Body of pancreas (tissue), 4 donors: ENCODE measurements at regions not wholly inside any gene's neighbourhood (a gene's known extent, or its start where the extent isn't known, plus 50 kb on each side); places are given as distances from the start of the nearest gene placed in this dataset.
A peak's percentile ranks its signal among the peaks of the same experiment; 100 is the strongest.

Source experiments
- ATAC-seq: fragments of 150-250 bp; one replicate; pipeline ENCODE4 v1.9.1; 2016
- DNase-seq, 4 donors: peaks; one replicate each; pipeline ENCODE4 v3.0.0-alpha.2; 2019
- H3K27ac ChIP-seq, 4 donors: fragments of 200-600 bp; sonication (generic); 1 replicate in 3 of 4; 2 replicates in 1 of 4; pipeline versions ENCODE4 v1.5.1 to v1.6.1; 2016 to 2019; ENCODE audit warnings: mild to moderate bottlenecking in 1 of 4, mixed read lengths in 1 of 4, moderate library complexity in 1 of 4
- H3K27me3 ChIP-seq, 2 donors: fragments of 200-600 bp; sonication (generic); one replicate each; pipeline ENCODE4 v1.6.0; 2016; ENCODE audit warnings: mild to moderate bottlenecking in 1 of 2
- H3K36me3 ChIP-seq, 2 donors: fragments of 200-600 bp; sonication (generic); replicated peaks in 1 of 2; 2 replicates each; pipeline ENCODE4 v1.5.1; 2016; ENCODE audit warnings: low read depth in 2 of 2; ENCODE audit not compliant: insufficient read depth in 1 of 2
- H3K4me1 ChIP-seq: fragments of 200-600 bp; sonication (generic); one replicate; pipeline ENCODE4 v1.6.0; 2016
- H3K4me3 ChIP-seq, 2 donors: fragments of 200-600 bp; sonication (generic); 1 replicate in 1 of 2; 2 replicates in 1 of 2; pipeline ENCODE4 v1.5.1; 2016 to 2019
- H3K9me3 ChIP-seq, 3 donors: fragments of 200-600 bp; sonication (generic); 1 replicate in 2 of 3; 2 replicates in 1 of 3; pipeline ENCODE4 v1.5.1; 2016
- CTCF ChIP-seq, 7 experiments: fragments of 450-650 bp in 4 of 7; fragments of 200-600 bp in 3 of 7; sonication (generic) in 3 of 7; IDR thresholded peaks; one replicate each; pipeline ENCODE4 v1.5.1; 2016 to 2019; ENCODE audit warnings: antibody characterized with exemption in 7 of 7
- POLR2A ChIP-seq, 3 donors: fragments of 450-650 bp; IDR thresholded peaks; one replicate each; pipeline ENCODE4 v1.6.1; 2016; ENCODE audit warnings: antibody characterized with exemption in 3 of 3, mild to moderate bottlenecking in 2 of 3
- WGBS, 2 donors: methylation state at CpG; one replicate each; pipeline ENCODE4 v1.1.5; 2017; 5-methylcytosine and 5-hydroxymethylcytosine counted together
- intact Hi-C: fragments of 100-400 bp; cut with DNase I; formaldehyde crosslinking; loops from one replicate; pipeline ENCODE4 v1.15.1; 2023

DNA sequence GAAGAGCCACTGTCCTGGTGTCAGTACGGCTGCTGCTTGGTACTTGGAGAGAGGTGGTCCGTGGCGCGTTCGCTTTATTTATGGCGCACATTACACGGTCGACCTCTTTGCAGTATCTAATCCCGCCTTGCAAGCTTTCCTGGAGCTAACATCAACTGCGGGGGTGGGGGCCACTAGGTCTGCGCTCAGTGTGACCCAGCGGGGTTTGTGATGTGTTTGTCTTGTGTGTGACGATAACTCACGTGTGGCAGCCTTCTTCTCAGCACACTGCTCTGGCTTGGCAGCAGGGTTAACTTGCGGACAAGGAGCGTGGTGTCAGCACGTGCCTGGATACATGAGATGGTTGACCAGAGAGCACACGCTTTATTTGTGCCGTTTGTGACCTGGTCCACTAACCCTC lies 122.2 kb upstream of the RTL1 start:
- H3K4me1 ChIP-seq: no peaks in the 10 kb centered on the region
- WGBS, 2 donors: 86 to 89% methylated on average over 19 of the region's 19 CpGs
- no peaks in the 10 kb centered on the region for H3K36me3 ChIP-seq
- no peaks in the 10 kb centered on the region for H3K9me3 ChIP-seq
- H3K27ac ChIP-seq: no peak overlapping the region
- ATAC-seq (no peak), DNase-seq (peak in 1 of 4 donors; percentile 5)
- H3K4me3 ChIP-seq: no peak overlapping the region
- no peaks in the 10 kb centered on the region for H3K27me3 ChIP-seq
- TF ChIP-seq CTCF (IDR thresholded peaks at IDR 0.05) (no peak), POLR2A (IDR thresholded peaks at IDR 0.05) (no peak)
- intact Hi-C loops: no loop called here

- H3K36me3 ChIP-seq: no peaks in the 10 kb centered on the region
- H3K4me1 ChIP-seq: no peaks in the 10 kb centered on the region
- H3K27ac ChIP-seq: no peak overlapping the region
- no peak overlapping the region for H3K4me3 ChIP-seq
- intact Hi-C loops: no loop called here
- no peak for TF ChIP-seq POLR2A (IDR thresholded peaks at IDR 0.05)
- TF ChIP-seq CTCF (IDR thresholded peaks at IDR 0.05): no peak
- ATAC-seq: no peak
- 76 to 86% methylated on average over 6 to 7 of the region's 7 CpGs for WGBS, 2 donors
- no peaks in the 10 kb centered on the region for H3K9me3 ChIP-seq
- no peak for DNase-seq
- H3K27me3 ChIP-seq: no peaks in the 10 kb centered on the region
Observed at GRCh38 chr14:101026341-101026740, 122.8 kb upstream of the RTL1 start.

- TF ChIP-seq CTCF (IDR thresholded peaks at IDR 0.05) (no peak), POLR2A (IDR thresholded peaks at IDR 0.05) (no peak)
- DNase-seq (no peak), ATAC-seq (no peak)
- H3K27me3 ChIP-seq: no peaks in the 10 kb centered on the region
- no peak overlapping the region for H3K27ac ChIP-seq
- H3K36me3 ChIP-seq: no peaks in the 10 kb centered on the region
- intact Hi-C loops: no loop called here
- no peaks in the 10 kb centered on the region for H3K9me3 ChIP-seq
- no peaks in the 10 kb centered on the region for H3K4me1 ChIP-seq
- no peak overlapping the region for H3K4me3 ChIP-seq
- WGBS, 2 donors: 79 to 84% methylated on average over 9 to 10 of the region's 10 CpGs
Observed at GRCh38 chr14:101027291-101027690, 123.8 kb upstream of the RTL1 start.

- Histone ChIP-seq H3K36me3 (no peaks in the 10 kb centered on the region), H3K27me3 (no peaks in the 10 kb centered on the region), H3K27ac (no peak overlapping the region), H3K4me1 (no peaks in the 10 kb centered on the region), H3K4me3 (no peak overlapping the region), H3K9me3 (no peaks in the 10 kb centered on the region)
- 80 to 91% methylated on average over 5 of the region's 5 CpGs for WGBS, 2 donors
- DNase-seq (no peak), ATAC-seq (no peak)
- intact Hi-C loops: no loop called here
- TF ChIP-seq CTCF (IDR thresholded peaks at IDR 0.05) (no peak), POLR2A (IDR thresholded peaks at IDR 0.05) (no peak)
Observed at GRCh38 chr14:101027966-101028365, 124.4 kb upstream of the RTL1 start.

DNA sequence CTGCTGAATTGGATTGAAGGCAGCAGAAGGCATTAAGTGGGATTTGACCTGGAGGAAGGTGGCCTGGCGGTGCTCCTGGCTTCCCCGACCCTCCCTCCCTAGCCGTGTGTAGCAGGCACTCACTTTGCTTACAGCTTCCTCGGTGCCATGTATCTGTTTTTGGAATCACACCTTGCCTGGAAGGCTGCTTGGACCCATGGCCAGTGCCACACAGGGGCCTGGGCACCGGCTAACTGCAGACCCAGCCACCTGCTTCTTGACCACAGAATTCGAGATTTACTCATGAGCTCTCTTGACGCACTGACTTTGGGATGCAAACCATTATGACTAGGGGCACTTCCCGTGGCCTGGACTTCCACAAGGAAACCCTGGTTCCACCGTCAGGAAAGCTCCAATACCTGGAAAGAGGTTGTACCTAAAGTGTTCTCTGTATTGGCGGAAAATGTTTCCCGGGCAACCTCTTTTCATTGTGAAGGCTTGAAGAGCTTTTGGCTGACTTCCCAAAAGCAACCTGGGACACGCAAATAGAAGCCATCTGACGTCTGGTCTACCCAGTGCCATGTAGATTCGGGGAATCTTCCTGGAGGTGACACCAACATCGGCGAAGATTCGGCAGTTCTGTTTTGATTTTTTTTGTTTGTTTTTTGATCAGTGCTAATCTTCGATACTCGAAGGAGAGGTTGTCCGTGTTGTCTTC lies 125.6 kb upstream of the RTL1 start:
- H3K27me3 ChIP-seq: no peaks in the 10 kb centered on the region
- H3K9me3 ChIP-seq: no peaks in the 10 kb centered on the region
- ATAC-seq: no peak
- H3K4me3 ChIP-seq: no peak overlapping the region
- no peaks in the 10 kb centered on the region for H3K36me3 ChIP-seq
- TF ChIP-seq CTCF (IDR thresholded peaks at IDR 0.05) (no peak), POLR2A (IDR thresholded peaks at IDR 0.05) (no peak)
- H3K4me1 ChIP-seq: no peaks in the 10 kb centered on the region
- no peak overlapping the region for H3K27ac ChIP-seq
- intact Hi-C loops: no loop called here
- 78 to 81% methylated on average over 20 of the region's 20 CpGs for WGBS, 2 donors
- DNase-seq: peak in 2 of 4 donors; percentile 22 to 42
